Amygdala (tissue), 56 donors: ENCODE measurements at regions not wholly inside any gene's neighbourhood (a gene's known extent, or its start where the extent isn't known, plus 50 kb on each side); places are given as distances from the start of the nearest gene placed in this dataset.

Experiments
- DNase-seq, 56 donors: peaks; one replicate each; lab custom pipeline; 2025; lab: John Stamatoyannopoulos, UW

DNA sequence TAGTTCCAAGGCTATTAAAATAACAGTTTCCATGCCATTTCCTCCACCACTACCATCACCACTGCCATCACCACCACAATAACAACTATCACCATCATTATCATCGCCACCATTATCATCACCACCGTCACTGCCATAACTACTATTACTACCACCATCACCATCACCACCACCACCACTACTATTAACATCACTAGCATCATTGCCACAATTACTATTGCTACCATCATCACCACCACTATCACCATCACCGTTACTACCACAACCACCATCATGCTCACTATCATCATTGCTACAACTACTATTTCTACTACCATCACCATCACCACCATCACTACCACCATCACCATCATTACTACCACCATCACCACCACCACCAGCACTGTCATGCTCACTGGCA lies 185.9 kb upstream of the MAF start:
- DNase-seq: no peak

DNA sequence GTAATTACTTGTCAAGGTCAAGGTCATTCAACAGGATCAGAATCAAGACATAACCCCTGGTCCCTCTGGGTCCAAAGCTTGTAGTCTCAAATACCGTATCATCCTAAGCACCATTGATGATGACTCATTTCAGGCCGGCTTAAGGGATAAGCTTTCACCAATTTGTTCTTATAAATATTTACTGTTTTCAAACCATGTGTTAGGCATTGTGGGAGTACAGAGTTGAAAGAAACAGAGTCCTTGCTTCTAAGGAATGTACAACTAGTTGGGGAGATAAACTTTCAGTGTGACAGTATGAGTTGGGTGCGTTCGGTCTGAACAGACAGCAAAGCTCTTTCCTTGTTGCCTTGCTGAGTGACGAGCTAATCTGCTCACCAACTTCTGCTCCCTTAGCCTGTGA lies 183.5 kb upstream of the MAF start:
- no peak for DNase-seq

- DNase-seq: no peak
These were observed 177.1 kb upstream of the MAF start for GRCh38 chr16:79777679-79778078.

DNA sequence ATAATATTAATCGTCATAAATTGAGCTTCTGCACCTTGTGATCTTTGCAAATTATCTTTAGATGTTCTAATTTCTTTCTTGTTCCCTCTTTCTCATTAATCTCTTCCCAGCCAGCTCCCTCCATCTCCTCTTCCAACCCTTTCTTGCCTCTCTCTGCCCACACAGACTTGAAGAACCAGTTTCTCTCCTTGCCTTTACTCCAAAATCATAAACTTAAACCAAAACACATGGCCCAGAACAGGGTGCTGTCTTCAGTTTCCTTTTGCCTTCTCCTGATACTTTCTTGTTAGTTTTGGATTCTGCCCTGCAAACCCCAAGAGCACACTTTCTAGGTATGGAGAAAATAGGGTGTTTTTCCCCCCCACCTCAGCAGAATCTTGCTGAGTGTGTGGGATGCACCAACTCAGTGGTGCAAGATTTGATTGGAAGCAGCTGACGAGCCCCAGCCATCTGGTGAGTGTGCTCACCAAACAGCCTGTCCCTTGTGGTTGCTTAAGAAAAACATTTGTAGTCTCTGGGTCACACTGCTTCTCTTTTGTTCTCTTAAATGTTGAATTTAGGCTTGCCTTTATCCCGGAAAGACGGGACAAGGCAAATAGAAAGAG lies 175.8 kb upstream of the MAF start:
- DNase-seq: peak in 1 of 56 donors; percentile 2

DNA sequence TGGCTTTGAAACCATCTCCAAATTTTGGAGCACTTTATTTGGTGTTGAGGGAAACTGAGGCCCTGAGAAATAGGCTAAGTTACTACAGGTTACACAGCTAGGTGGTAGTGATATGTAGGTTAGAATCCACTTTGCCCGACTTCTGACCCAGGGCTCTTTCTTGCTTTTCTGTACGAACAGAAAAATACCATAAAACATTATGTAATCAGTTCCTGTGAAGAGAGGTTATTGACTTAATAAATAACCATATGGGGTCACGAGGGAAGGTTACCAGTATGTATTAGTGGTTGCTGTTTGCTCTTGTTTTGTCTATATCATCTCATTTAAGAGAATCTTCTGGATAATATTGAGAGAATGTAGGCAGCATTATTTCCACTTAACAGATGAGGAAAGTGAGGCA lies 172.2 kb upstream of the MAF start:
- no peak for DNase-seq

DNA sequence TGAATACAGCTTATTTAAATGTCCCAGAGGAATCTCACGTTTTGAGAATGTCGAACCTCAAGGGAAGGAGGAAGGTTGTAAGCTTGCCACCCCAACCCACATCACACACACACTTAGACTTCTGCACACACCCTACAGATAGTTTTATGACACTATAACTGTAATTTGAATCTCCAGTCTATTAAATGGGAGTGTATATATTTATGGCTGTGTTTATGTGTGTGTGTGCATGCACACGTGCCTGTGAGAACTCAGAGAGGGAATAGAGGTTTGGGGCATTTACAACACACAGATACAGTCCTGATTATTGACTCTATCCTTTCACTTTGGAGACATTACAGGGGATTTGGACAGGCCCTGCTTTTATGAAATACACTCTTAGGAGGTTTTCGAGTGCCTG lies 171.5 kb upstream of the MAF start:
- DNase-seq: no peak

- DNase-seq: peak in 55 of 56 donors; percentile 6 to 87 (median 64)
These were observed 169.9 kb upstream of the MAF start for GRCh38 chr16:79770244-79771064.

DNA sequence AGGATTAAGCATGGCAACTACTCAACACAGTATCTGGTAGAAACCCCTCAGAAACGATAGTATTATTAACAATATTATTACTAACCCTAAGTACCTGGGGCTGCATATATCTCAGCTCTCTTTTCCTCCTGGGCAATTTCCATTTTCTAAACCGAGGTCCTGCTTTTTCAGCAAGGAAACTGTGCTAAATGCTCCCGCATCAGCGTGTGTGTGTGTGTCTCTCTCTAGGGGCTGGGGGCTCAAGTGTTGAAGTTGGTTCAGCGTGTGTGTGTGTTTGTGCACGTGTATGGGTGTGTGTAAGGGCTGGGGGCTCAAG lies 169.3 kb upstream of the MAF start:
- DNase-seq: no peak

- peak in 1 of 56 donors; percentile 2 for DNase-seq
These were observed 168.9 kb upstream of the MAF start for GRCh38 chr16:79769270-79769927.

GRCh38 chr16:79768276-79768970 lies 167.9 kb upstream of the MAF start:
- peak in 18 of 56 donors; percentile 2 to 26 (median 8) for DNase-seq

- DNase-seq: peak in 14 of 56 donors; percentile 1 to 46 (median 7)
These were observed 167.1 kb upstream of the MAF start for GRCh38 chr16:79767421-79768275.

- DNase-seq: no peak
These were observed 165.4 kb upstream of the MAF start for GRCh38 chr16:79765901-79766394.

GRCh38 chr16:79765431-79765830 lies 164.9 kb upstream of the MAF start:
- no peak for DNase-seq

DNA sequence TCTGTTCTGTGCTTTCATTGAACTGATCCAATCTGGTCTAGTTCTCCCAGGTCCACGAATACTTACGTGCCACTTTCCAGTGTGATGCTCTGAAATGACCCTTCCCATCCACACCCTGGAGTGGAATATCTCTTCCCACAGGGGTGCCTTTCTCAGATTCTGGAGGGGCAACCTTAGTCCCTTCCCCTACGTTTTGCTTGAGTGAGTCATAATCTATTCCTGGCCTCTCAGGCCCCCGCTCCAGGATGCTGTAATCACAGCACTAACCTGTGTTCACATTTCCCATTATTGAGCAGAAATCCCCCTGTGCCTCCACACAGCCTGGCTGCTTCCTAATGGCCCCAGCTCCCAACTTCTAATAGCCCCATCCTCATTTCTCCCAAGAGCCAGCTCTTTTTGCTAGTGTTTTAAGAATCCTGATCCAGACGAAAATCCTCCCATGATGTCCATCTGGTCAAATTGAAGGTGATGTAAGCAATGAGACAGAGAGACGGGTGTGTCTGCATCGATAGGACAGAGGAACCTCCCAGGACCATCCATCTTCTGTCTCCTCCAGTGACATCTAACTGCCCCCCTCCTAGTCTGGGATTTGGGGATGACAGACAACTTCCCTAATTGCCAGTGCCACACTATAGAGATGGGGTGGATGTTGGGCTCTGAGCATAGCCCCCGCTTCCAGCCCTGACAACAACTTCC lies 164.0 kb upstream of the MAF start:
- no peak for DNase-seq

GRCh38 chr16:79762217-79762616 lies 161.7 kb upstream of the MAF start:
- no peak for DNase-seq

GRCh38 chr16:79758615-79759346 lies 158.2 kb upstream of the MAF start:
- DNase-seq: no peak

DNA sequence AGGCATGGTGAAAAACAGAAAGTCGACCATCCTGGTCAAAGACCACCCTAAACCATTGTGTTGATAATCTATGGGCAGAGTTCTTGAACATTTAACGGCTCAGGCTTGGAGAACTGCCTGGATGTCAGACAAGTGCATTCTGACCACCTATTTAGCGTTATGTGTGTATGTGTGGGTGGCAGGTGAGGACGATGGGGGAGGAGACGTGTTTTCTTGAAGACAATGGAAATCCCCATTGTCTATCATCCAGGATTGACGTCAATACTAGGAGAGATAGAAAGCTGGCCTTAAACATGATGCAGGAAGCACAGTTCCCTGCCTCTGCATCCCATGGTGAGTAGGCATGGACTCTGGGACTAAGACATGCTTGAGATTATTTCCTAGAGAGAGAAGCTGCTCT lies 157.4 kb upstream of the MAF start:
- no peak for DNase-seq

- DNase-seq: no peak
These were observed 156.6 kb upstream of the MAF start for GRCh38 chr16:79757163-79757562.

DNA sequence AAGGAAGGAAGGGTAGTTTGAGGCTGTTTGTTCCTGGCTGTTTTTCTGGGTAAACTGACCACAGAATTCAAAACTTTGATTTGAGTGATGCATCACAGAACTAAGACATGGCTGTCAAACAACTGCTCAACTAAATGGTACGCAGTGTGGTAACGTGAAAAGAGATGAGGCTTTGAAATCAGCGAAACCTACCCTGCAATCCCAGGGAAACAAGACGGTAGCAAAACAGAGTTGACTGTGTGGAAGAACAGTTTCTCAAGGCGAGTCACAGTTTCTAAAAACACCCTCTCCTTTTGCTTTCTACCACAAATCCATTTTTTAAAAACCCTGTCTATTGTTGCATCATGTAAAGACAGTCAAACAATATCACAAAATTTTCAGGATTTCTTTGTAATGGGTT lies 156.0 kb upstream of the MAF start:
- DNase-seq: no peak
